SK-N-MC (cell line): ENCODE measurements at regions not wholly inside any gene's neighbourhood (a gene's known extent, or its start where the extent isn't known, plus 50 kb on each side); places are given as distances from the start of the nearest gene placed in this dataset.

Source experiments
- EZH2 ChIP-seq: fragments of 200-600 bp; sonication (generic); IDR thresholded peaks from one replicate; pipeline ENCODE4 v1.6.1; 2017; ENCODE audit warnings: antibody characterized with exemption
- FOXP2 ChIP-seq: optimal IDR thresholded peaks from 2 replicates; pipeline ENCODE3; 2011; ENCODE audit warnings: mild to moderate bottlenecking, moderate library complexity; ENCODE audit not compliant: insufficient read depth; ENCODE audit errors: extremely low read length, control extremely low read depth
- POLR2AphosphoS5 ChIP-seq: IDR thresholded peaks from 2 replicates; pipeline ENCODE4 v1.6.1; 2012; ENCODE audit warnings: mild to moderate bottlenecking, low read depth, low read length, borderline replicate concordance

DNA sequence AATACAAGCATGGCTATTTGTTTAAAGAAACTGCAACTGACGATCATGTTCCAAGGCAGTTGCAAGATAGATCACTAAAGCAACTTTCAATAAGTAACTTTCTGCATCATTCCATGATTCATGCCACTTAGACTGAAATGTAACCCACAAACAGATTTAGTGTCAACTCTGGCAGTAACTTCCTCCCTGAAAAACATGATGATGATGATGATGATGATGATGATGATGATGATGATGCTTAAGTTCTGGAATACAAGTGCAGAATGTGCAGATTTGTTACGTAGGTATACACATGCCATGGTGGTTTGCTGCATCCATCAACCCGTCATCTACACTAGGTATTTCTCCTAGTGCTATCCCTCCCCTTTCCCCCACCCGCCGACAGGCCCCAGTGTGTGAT, 754.7 kb downstream of the INHBA start:
- TF ChIP-seq POLR2AphosphoS5, result no peak
- TF ChIP-seq EZH2, result no peak
- TF ChIP-seq FOXP2, result no peak
